GM23338 (cell line): ENCODE measurements at regions not wholly inside any gene's neighbourhood (a gene's known extent, or its start where the extent isn't known, plus 50 kb on each side); places are given as distances from the start of the nearest gene placed in this dataset.

ENCODE experiments used
- ATAC-seq: fragments of 200-7000 bp; cut with Tn5 transposase; 3 replicates; pipeline ENCODE4 v1.9.1; 2020
- DNase-seq: peaks from one replicate; pipeline ENCODE4 v3.0.0-alpha.2; 2015; ENCODE audit warnings: low spot score
- H2AFZ ChIP-seq: fragments of 200-600 bp; sonication (generic); 2 replicates; pipeline ENCODE4 v1.8.0; 2016; ENCODE audit warnings: antibody characterized with exemption, mild to moderate bottlenecking, moderate library complexity
- H3F3A ChIP-seq: fragments of 200-600 bp; sonication (generic); replicated peaks from 2 replicates; pipeline ENCODE4 v1.8.0; 2017; ENCODE audit warnings: antibody characterized with exemption, mixed run types, low read depth
- H3K27ac ChIP-seq: fragments of 200-600 bp; sonication (generic); 2 replicates; pipeline ENCODE4 v1.6.1; 2016; ENCODE audit warnings: low read depth
- H3K27me3 ChIP-seq: fragments of 200-600 bp; sonication (generic); 2 replicates; pipeline ENCODE4 v1.8.0; 2016; ENCODE audit warnings: mild to moderate bottlenecking, mixed run types, moderate library complexity; ENCODE audit not compliant: insufficient read depth
- H3K36me3 ChIP-seq: fragments of 200-600 bp; sonication (generic); 2 replicates; pipeline ENCODE4 v1.8.0; 2016; ENCODE audit warnings: mild to moderate bottlenecking; ENCODE audit not compliant: insufficient read depth
- H3K4me1 ChIP-seq: fragments of 200-600 bp; sonication (generic); 2 replicates; pipeline ENCODE4 v1.8.0; 2016; ENCODE audit warnings: mild to moderate bottlenecking, moderate library complexity; ENCODE audit not compliant: insufficient read depth
- H3K4me2 ChIP-seq: fragments of 200-600 bp; sonication (generic); 2 replicates; pipeline ENCODE4 v1.7.1; 2017; ENCODE audit warnings: mixed run types
- H3K4me3 ChIP-seq: fragments of 200-600 bp; sonication (generic); 2 replicates; pipeline ENCODE4 v1.6.1; 2016; ENCODE audit warnings: mixed run types
- H3K79me2 ChIP-seq: fragments of 200-600 bp; sonication (generic); replicated peaks from 2 replicates; pipeline ENCODE4 v1.8.0; 2017; ENCODE audit warnings: mild to moderate bottlenecking; ENCODE audit not compliant: insufficient read depth
- H3K9me2 ChIP-seq: fragments of 200-600 bp; sonication (generic); 2 replicates; pipeline ENCODE4 v1.8.0; 2017; ENCODE audit not compliant: insufficient read depth
- H4K20me1 ChIP-seq: fragments of 200-600 bp; sonication (generic); replicated peaks from 2 replicates; pipeline ENCODE4 v1.8.0; 2017; ENCODE audit warnings: mild to moderate bottlenecking; ENCODE audit not compliant: insufficient read depth
- H3K27ac Mint-ChIP-seq: 2 replicates; pipeline ENCODE4 v1.8.0; 2020; ENCODE audit warnings: inconsistent platforms, mild to moderate bottlenecking, moderate library complexity, mixed read lengths
- H3K27me3 Mint-ChIP-seq: 3 replicates; pipeline ENCODE4 v1.8.0; 2022; ENCODE audit warnings: low read depth, mild to moderate bottlenecking, moderate library complexity, mixed read lengths, inconsistent platforms; ENCODE audit not compliant: insufficient read depth, poor library complexity
- H3K36me3 Mint-ChIP-seq: 3 replicates; pipeline ENCODE4 v1.8.0; 2021; ENCODE audit warnings: low read depth, mild to moderate bottlenecking, inconsistent platforms, moderate library complexity, mixed read lengths
- H3K4me1 Mint-ChIP-seq: 3 replicates; pipeline ENCODE4 v1.8.0; 2020; ENCODE audit warnings: mild to moderate bottlenecking, inconsistent platforms, mixed read lengths
- H3K4me3 Mint-ChIP-seq: 3 replicates; pipeline ENCODE4 v1.8.0; 2021; ENCODE audit warnings: moderate library complexity, mild to moderate bottlenecking, inconsistent platforms, mixed read lengths
- H3K9me3 Mint-ChIP-seq: 3 replicates; pipeline ENCODE4 v1.8.0; 2020; ENCODE audit warnings: moderate library complexity, mild to moderate bottlenecking, inconsistent platforms, mixed read lengths
- CREB1 ChIP-seq: fragments of 250-450 bp; sonication (Bioruptor Pico); IDR thresholded peaks from 2 replicates; pipeline ENCODE4 v1.5.0; 2020; ENCODE audit warnings: low read depth, mild to moderate bottlenecking, moderate library complexity
- CTCF ChIP-seq, 2 experiments: fragments of 200-600 bp in 1 of 2; sonication (generic) in 1 of 2; conservative IDR thresholded peaks; 2 replicates each; pipeline versions ENCODE4 v1.5.1 to v1.6.1; 2016 to 2017; ENCODE audit warnings: antibody characterized with exemption in 2 of 2, low read depth in 2 of 2, mild to moderate bottlenecking in 2 of 2, moderate library complexity in 1 of 2
- EZH2 ChIP-seq: fragments of 200-600 bp; sonication (generic); IDR thresholded peaks from one replicate; pipeline ENCODE4 v1.8.0; 2017; ENCODE audit warnings: antibody characterized with exemption, mild to moderate bottlenecking, low read depth; ENCODE audit not compliant: unreplicated experiment
- EZH2phosphoT487 ChIP-seq: fragments of 200-600 bp; sonication (generic); IDR thresholded peaks from one replicate; pipeline ENCODE4 v1.8.1; 2018; ENCODE audit warnings: antibody characterized with exemption; ENCODE audit not compliant: unreplicated experiment
- JUNB ChIP-seq: IDR thresholded peaks from one replicate; pipeline ENCODE4 v1.6.1; 2016; ENCODE audit warnings: antibody characterized with exemption; ENCODE audit not compliant: unreplicated experiment
- NANOG ChIP-seq: IDR thresholded peaks from 2 replicates; pipeline ENCODE4 v1.6.1; 2016; ENCODE audit warnings: antibody characterized with exemption, borderline replicate concordance
- POLR2AphosphoS5 ChIP-seq: IDR thresholded peaks from 2 replicates; pipeline ENCODE4 v1.6.1; 2016; ENCODE audit warnings: antibody characterized with exemption, low read depth
- REST ChIP-seq: IDR thresholded peaks from one replicate; pipeline ENCODE4 v1.6.1; 2018; ENCODE audit warnings: antibody characterized with exemption; ENCODE audit not compliant: unreplicated experiment
- STAT1 ChIP-seq: IDR thresholded peaks from one replicate; pipeline ENCODE4 v1.6.1; 2016; ENCODE audit warnings: antibody characterized with exemption; ENCODE audit not compliant: unreplicated experiment
- ZNF114 ChIP-seq: fragments of 250-450 bp; sonication (Bioruptor Pico); IDR thresholded peaks from 2 replicates; pipeline ENCODE4 v1.5.0; 2020; ENCODE audit warnings: mild to moderate bottlenecking, moderate library complexity
- ZNF331 ChIP-seq: fragments of 250-450 bp; sonication (Bioruptor Pico); IDR thresholded peaks from 2 replicates; pipeline ENCODE4 v1.5.0; 2020; ENCODE audit warnings: low read depth, mild to moderate bottlenecking, moderate library complexity
- TF ChIP-seq, protein P1 (sequence below): fragments of 250-450 bp; sonication (Bioruptor Pico); IDR thresholded peaks from 2 replicates; pipeline ENCODE4 v1.5.0; 2020; ENCODE audit warnings: mild to moderate bottlenecking, moderate library complexity
- TF ChIP-seq, protein P2 (sequence below): IDR thresholded peaks from 2 replicates; pipeline ENCODE4 v1.6.1; 2016; ENCODE audit warnings: antibody characterized with exemption

DNA sequence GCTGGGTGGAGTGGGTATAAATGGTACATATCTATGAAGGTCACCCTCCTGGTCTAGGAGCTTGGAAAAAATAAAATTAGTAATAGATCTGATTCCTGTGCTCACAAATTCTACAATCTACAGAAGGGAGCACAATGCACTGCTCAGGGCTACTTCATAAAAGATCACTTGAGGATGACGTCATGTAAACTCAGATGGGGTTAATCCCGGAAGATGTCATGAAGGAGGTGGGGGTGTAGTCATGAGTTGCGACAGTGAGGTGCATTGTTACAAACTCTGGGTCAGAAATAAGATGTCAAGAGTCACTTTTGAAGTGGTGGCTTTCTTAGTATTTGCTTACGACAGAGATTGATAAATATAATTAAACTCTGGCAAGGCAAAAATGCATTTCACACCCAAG lies 68.2 kb downstream of the LHX9 start:
- Mint-ChIP-seq H3K27ac (no peak overlapping the region), H3K4me1 (no peaks in the 10 kb centered on the region; the same call in 2 of the 3 replicates), H3K27me3 (peaks cover 1% of the 10 kb centered on the region), H3K4me3 (no peak overlapping the region), H3K36me3 (no peaks in the 10 kb centered on the region), H3K9me3 (no peaks in the 10 kb centered on the region)
- Histone ChIP-seq H3K9me2 (no peaks in the 10 kb centered on the region), H3K4me1 (no peaks in the 10 kb centered on the region; the same call in 1 of the 2 replicates), H3K4me2 (no peak overlapping the region), H4K20me1 (no peaks in the 10 kb centered on the region), H3K27ac (no peak overlapping the region), H3K4me3 (no peak overlapping the region), H2AFZ (no peak overlapping the region), H3K27me3 (no peaks in the 10 kb centered on the region), H3F3A (no peaks in the 10 kb centered on the region), H3K79me2 (no peaks in the 10 kb centered on the region), H3K36me3 (no peaks in the 10 kb centered on the region)
- no peak for ATAC-seq
- DNase-seq, result no peak
- TF ChIP-seq NANOG (no peak), REST (no peak), POLR2AphosphoS5 (no peak), JUNB (no peak), CREB1 (CRISPR knock-in tag) (no peak), EZH2phosphoT487 (no peak), CTCF (conservative IDR thresholded peaks at IDR 0.05; ENCODE audit: low read depth in 2 of 2) (no peak), EZH2 (no peak), ZNF114 (CRISPR knock-in tag) (no peak), STAT1 (no peak), ZNF331 (CRISPR knock-in tag) (no peak)
- TF ChIP-seq, protein P1, sequence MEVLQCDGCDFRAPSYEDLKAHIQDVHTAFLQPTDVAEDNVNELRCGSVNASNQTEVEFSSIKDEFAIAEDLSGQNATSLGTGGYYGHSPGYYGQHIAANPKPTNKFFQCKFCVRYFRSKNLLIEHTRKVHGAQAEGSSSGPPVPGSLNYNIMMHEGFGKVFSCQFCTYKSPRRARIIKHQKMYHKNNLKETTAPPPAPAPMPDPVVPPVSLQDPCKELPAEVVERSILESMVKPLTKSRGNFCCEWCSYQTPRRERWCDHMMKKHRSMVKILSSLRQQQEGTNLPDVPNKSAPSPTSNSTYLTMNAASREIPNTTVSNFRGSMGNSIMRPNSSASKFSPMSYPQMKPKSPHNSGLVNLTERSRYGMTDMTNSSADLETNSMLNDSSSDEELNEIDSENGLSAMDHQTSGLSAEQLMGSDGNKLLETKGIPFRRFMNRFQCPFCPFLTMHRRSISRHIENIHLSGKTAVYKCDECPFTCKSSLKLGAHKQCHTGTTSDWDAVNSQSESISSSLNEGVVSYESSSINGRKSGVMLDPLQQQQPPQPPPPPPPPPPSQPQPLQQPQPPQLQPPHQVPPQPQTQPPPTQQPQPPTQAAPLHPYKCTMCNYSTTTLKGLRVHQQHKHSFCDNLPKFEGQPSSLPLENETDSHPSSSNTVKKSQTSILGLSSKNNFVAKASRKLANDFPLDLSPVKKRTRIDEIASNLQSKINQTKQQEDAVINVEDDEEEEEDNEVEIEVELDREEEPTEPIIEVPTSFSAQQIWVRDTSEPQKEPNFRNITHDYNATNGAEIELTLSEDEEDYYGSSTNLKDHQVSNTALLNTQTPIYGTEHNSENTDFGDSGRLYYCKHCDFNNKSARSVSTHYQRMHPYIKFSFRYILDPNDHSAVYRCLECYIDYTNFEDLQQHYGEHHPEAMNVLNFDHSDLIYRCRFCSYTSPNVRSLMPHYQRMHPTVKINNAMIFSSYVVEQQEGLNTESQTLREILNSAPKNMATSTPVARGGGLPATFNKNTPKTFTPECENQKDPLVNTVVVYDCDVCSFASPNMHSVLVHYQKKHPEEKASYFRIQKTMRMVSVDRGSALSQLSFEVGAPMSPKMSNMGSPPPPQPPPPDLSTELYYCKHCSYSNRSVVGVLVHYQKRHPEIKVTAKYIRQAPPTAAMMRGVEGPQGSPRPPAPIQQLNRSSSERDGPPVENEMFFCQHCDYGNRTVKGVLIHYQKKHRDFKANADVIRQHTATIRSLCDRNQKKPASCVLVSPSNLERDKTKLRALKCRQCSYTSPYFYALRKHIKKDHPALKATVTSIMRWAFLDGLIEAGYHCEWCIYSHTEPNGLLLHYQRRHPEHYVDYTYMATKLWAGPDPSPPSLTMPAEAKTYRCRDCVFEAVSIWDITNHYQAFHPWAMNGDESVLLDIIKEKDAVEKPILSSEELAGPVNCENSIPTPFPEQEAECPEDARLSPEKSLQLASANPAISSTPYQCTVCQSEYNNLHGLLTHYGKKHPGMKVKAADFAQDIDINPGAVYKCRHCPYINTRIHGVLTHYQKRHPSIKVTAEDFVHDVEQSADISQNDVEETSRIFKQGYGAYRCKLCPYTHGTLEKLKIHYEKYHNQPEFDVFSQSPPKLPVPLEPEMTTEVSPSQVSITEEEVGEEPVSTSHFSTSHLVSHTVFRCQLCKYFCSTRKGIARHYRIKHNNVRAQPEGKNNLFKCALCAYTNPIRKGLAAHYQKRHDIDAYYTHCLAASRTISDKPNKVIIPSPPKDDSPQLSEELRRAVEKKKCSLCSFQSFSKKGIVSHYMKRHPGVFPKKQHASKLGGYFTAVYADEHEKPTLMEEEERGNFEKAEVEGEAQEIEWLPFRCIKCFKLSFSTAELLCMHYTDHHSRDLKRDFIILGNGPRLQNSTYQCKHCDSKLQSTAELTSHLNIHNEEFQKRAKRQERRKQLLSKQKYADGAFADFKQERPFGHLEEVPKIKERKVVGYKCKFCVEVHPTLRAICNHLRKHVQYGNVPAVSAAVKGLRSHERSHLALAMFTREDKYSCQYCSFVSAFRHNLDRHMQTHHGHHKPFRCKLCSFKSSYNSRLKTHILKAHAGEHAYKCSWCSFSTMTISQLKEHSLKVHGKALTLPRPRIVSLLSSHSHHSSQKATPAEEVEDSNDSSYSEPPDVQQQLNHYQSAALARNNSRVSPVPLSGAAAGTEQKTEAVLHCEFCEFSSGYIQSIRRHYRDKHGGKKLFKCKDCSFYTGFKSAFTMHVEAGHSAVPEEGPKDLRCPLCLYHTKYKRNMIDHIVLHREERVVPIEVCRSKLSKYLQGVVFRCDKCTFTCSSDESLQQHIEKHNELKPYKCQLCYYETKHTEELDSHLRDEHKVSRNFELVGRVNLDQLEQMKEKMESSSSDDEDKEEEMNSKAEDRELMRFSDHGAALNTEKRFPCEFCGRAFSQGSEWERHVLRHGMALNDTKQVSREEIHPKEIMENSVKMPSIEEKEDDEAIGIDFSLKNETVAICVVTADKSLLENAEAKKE (CRISPR knock-in tag), result no peak
- TF ChIP-seq, protein P2, sequence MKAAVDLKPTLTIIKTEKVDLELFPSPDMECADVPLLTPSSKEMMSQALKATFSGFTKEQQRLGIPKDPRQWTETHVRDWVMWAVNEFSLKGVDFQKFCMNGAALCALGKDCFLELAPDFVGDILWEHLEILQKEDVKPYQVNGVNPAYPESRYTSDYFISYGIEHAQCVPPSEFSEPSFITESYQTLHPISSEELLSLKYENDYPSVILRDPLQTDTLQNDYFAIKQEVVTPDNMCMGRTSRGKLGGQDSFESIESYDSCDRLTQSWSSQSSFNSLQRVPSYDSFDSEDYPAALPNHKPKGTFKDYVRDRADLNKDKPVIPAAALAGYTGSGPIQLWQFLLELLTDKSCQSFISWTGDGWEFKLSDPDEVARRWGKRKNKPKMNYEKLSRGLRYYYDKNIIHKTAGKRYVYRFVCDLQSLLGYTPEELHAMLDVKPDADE, result no peak
